ENCODE measurements at regions not wholly inside any gene's neighbourhood (a gene's known extent, or its start where the extent isn't known, plus 50 kb on each side); places are given as distances from the start of the nearest gene placed in this dataset.

GRCh38 chr13:73542446-73542845 lies 483.6 kb downstream of the KLF5 start:
- Histone ChIP-seq H3K9ac (no peak overlapping the region), H3K36me3 (ENCODE audit: insufficient read depth) (no peaks in the 10 kb centered on the region), H4K20me1 (ENCODE audit: insufficient read depth) (no peaks in the 10 kb centered on the region), H3K79me2 (ENCODE audit: insufficient read depth, low read depth) (no peaks in the 10 kb centered on the region), H3K4me2 (no peak overlapping the region), H2AFZ (ENCODE audit: low read depth) (no peak overlapping the region), H3K27me3 (ENCODE audit: insufficient read depth, low read depth) (no peaks in the 10 kb centered on the region), H3K4me3 (IDR thresholded peaks at IDR 0.05; ENCODE audit: insufficient read depth, low read depth, low read length) (no peak overlapping the region), H3K27ac (no peak overlapping the region), H3K4me1 (ENCODE audit: low read depth, poor library complexity, severe bottlenecking) (no peaks in the 10 kb centered on the region)
- TF ChIP-seq, protein P1, sequence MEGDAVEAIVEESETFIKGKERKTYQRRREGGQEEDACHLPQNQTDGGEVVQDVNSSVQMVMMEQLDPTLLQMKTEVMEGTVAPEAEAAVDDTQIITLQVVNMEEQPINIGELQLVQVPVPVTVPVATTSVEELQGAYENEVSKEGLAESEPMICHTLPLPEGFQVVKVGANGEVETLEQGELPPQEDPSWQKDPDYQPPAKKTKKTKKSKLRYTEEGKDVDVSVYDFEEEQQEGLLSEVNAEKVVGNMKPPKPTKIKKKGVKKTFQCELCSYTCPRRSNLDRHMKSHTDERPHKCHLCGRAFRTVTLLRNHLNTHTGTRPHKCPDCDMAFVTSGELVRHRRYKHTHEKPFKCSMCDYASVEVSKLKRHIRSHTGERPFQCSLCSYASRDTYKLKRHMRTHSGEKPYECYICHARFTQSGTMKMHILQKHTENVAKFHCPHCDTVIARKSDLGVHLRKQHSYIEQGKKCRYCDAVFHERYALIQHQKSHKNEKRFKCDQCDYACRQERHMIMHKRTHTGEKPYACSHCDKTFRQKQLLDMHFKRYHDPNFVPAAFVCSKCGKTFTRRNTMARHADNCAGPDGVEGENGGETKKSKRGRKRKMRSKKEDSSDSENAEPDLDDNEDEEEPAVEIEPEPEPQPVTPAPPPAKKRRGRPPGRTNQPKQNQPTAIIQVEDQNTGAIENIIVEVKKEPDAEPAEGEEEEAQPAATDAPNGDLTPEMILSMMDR (conservative IDR thresholded peaks at IDR 0.05; ENCODE audit: low read depth, low read length), result no peak

GRCh38 chr13:73536865-73537264 lies 478.1 kb downstream of the KLF5 start:
- Histone ChIP-seq H2AFZ (ENCODE audit: low read depth) (no peak overlapping the region), H3K27me3 (ENCODE audit: insufficient read depth, low read depth) (no peaks in the 10 kb centered on the region), H3K36me3 (ENCODE audit: insufficient read depth) (no peaks in the 10 kb centered on the region), H4K20me1 (ENCODE audit: insufficient read depth) (no peaks in the 10 kb centered on the region), H3K27ac (no peak overlapping the region), H3K4me3 (IDR thresholded peaks at IDR 0.05; ENCODE audit: insufficient read depth, low read depth, low read length) (no peak overlapping the region), H3K4me2 (no peak overlapping the region), H3K79me2 (ENCODE audit: insufficient read depth, low read depth) (no peaks in the 10 kb centered on the region), H3K4me1 (ENCODE audit: low read depth, poor library complexity, severe bottlenecking) (no peaks in the 10 kb centered on the region), H3K9ac (no peak overlapping the region)
- TF ChIP-seq, protein P1 (conservative IDR thresholded peaks at IDR 0.05; ENCODE audit: low read depth, low read length), result no peak

GRCh38 chr13:73535341-73535740 lies 476.5 kb downstream of the KLF5 start:
- Histone ChIP-seq H4K20me1 (ENCODE audit: insufficient read depth) (no peaks in the 10 kb centered on the region), H3K36me3 (ENCODE audit: insufficient read depth) (no peaks in the 10 kb centered on the region), H3K4me3 (IDR thresholded peaks at IDR 0.05; ENCODE audit: insufficient read depth, low read depth, low read length) (no peak overlapping the region), H3K4me1 (ENCODE audit: low read depth, poor library complexity, severe bottlenecking) (no peaks in the 10 kb centered on the region), H3K27ac (no peak overlapping the region), H3K9ac (no peak overlapping the region), H3K27me3 (ENCODE audit: insufficient read depth, low read depth) (no peaks in the 10 kb centered on the region), H3K4me2 (no peak overlapping the region), H3K79me2 (ENCODE audit: insufficient read depth, low read depth) (no peaks in the 10 kb centered on the region), H2AFZ (ENCODE audit: low read depth) (no peak overlapping the region)
- TF ChIP-seq, protein P1 (conservative IDR thresholded peaks at IDR 0.05; ENCODE audit: low read depth, low read length), result no peak

DNA sequence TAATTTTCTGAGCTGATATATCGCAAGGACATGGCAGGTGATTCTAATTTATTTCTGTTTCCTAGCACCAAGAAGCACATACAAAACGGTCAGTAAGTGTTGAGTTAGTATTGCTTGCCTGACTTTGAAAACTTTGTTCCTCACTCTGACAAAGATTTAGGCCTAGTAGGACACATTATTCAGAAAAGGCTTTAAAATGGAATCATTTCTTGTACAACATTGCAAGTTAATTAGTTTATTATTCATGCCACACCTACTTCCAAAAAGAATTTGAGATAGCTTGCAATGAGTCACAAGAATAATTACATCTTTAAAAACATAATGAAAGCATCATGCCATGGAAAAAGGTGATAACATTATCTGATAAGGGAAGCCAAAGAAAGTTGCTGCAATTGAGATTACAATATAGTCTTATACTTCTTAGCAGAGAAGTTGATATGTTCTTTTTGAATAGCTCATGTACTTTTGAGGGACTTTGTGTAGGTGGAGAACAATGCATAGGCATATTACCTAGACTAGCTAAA lies 474.2 kb downstream of the KLF5 start:
- Histone ChIP-seq H4K20me1 (ENCODE audit: insufficient read depth) (no peaks in the 10 kb centered on the region), H3K4me1 (ENCODE audit: low read depth, poor library complexity, severe bottlenecking) (no peaks in the 10 kb centered on the region), H3K27me3 (ENCODE audit: insufficient read depth, low read depth) (no peaks in the 10 kb centered on the region), H3K4me2 (no peak overlapping the region), H3K79me2 (ENCODE audit: insufficient read depth, low read depth) (no peaks in the 10 kb centered on the region), H3K36me3 (ENCODE audit: insufficient read depth) (no peaks in the 10 kb centered on the region), H2AFZ (ENCODE audit: low read depth) (no peak overlapping the region), H3K9ac (no peak overlapping the region), H3K27ac (no peak overlapping the region), H3K4me3 (IDR thresholded peaks at IDR 0.05; ENCODE audit: insufficient read depth, low read depth, low read length) (no peak overlapping the region)
- TF ChIP-seq, protein P1 (conservative IDR thresholded peaks at IDR 0.05; ENCODE audit: low read depth, low read length), result no peak
